Panc1 (cell line): ENCODE measurements at regions not wholly inside any gene's neighbourhood (a gene's known extent, or its start where the extent isn't known, plus 50 kb on each side); places are given as distances from the start of the nearest gene placed in this dataset.

Source experiments
- POLR2AphosphoS5 ChIP-seq: IDR thresholded peaks from 2 replicates; pipeline ENCODE4 v1.6.1; 2012; ENCODE audit warnings: mild to moderate bottlenecking, low read depth, low read length, moderate library complexity
- SIN3A ChIP-seq: IDR thresholded peaks from 2 replicates; pipeline ENCODE4 v1.6.1; 2012; ENCODE audit warnings: low read depth, mild to moderate bottlenecking, low read length, moderate library complexity, borderline replicate concordance; ENCODE audit not compliant: insufficient read depth
- TCF7L2 ChIP-seq: IDR thresholded peaks from 2 replicates; pipeline ENCODE4 v1.6.1; 2011; ENCODE audit warnings: mild to moderate bottlenecking, low read depth, low read length, inconsistent platforms
- TF ChIP-seq, protein P1 (sequence below): fragments of 450-650 bp; IDR thresholded peaks from 2 replicates; pipeline ENCODE4 v1.5.1; 2017; ENCODE audit warnings: mild to moderate bottlenecking
- TF ChIP-seq, protein P2 (sequence below), 2 experiments: IDR thresholded peaks; 2 replicates each; pipeline ENCODE4 v1.6.1; 2011 to 2012; ENCODE audit warnings: low read depth in 2 of 2, control low read depth in 1 of 2, low read length in 1 of 2, mild to moderate bottlenecking in 1 of 2, moderate library complexity in 1 of 2; ENCODE audit not compliant: insufficient read depth in 1 of 2

DNA sequence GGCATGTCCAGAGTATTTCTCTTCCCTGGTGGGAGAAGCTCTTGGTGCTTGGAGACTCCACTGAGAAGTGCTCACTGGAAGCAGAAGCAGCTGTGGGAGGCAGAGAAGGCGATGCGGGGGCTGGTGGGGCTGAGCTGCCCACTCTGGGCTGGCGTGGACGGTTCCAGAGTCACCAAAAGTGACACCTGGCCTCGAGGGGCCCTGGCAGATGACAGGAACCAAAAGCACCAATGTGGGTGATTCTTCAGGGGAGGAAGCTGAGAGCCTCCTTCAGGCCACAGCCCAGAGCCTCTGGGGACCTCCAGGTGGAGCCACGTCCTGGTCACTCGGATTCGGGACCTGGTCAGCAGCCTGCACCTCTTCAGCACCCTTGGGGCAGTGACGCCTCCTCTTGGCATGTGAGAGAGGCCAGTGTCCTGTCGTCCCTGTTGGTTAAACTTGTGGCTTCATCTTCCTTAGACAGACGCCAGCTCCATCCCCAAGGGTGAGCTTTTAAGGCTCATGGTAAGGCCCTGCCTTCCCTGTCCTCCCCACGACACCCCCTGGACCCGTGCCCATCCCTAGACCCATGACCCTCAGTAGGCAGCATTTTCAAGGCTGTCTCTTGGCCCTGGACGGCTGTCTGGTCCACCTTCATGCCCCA, 78.7 kb upstream of the IRX4 start:
- TF ChIP-seq POLR2AphosphoS5, result no peak
- TF ChIP-seq, protein P1, sequence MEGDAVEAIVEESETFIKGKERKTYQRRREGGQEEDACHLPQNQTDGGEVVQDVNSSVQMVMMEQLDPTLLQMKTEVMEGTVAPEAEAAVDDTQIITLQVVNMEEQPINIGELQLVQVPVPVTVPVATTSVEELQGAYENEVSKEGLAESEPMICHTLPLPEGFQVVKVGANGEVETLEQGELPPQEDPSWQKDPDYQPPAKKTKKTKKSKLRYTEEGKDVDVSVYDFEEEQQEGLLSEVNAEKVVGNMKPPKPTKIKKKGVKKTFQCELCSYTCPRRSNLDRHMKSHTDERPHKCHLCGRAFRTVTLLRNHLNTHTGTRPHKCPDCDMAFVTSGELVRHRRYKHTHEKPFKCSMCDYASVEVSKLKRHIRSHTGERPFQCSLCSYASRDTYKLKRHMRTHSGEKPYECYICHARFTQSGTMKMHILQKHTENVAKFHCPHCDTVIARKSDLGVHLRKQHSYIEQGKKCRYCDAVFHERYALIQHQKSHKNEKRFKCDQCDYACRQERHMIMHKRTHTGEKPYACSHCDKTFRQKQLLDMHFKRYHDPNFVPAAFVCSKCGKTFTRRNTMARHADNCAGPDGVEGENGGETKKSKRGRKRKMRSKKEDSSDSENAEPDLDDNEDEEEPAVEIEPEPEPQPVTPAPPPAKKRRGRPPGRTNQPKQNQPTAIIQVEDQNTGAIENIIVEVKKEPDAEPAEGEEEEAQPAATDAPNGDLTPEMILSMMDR, result no peak
- no peak for TF ChIP-seq TCF7L2
- TF ChIP-seq SIN3A, result no peak
- TF ChIP-seq, protein P2, sequence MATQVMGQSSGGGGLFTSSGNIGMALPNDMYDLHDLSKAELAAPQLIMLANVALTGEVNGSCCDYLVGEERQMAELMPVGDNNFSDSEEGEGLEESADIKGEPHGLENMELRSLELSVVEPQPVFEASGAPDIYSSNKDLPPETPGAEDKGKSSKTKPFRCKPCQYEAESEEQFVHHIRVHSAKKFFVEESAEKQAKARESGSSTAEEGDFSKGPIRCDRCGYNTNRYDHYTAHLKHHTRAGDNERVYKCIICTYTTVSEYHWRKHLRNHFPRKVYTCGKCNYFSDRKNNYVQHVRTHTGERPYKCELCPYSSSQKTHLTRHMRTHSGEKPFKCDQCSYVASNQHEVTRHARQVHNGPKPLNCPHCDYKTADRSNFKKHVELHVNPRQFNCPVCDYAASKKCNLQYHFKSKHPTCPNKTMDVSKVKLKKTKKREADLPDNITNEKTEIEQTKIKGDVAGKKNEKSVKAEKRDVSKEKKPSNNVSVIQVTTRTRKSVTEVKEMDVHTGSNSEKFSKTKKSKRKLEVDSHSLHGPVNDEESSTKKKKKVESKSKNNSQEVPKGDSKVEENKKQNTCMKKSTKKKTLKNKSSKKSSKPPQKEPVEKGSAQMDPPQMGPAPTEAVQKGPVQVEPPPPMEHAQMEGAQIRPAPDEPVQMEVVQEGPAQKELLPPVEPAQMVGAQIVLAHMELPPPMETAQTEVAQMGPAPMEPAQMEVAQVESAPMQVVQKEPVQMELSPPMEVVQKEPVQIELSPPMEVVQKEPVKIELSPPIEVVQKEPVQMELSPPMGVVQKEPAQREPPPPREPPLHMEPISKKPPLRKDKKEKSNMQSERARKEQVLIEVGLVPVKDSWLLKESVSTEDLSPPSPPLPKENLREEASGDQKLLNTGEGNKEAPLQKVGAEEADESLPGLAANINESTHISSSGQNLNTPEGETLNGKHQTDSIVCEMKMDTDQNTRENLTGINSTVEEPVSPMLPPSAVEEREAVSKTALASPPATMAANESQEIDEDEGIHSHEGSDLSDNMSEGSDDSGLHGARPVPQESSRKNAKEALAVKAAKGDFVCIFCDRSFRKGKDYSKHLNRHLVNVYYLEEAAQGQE (IDR thresholded peaks at IDR 0.05; ENCODE audit: insufficient read depth in 1 of 2, low read depth in 2 of 2, low read length in 1 of 2), result no peak
